ENCODE measurements at regions not wholly inside any gene's neighbourhood (a gene's known extent, or its start where the extent isn't known, plus 50 kb on each side); places are given as distances from the start of the nearest gene placed in this dataset.

GRCh38 chr5:74420947-74421346 is 219.6 kb downstream of the ENC1 start:
- Histone ChIP-seq H3K4me3 (ENCODE audit: low read length) (no peak overlapping the region), H3K27me3 (ENCODE audit: insufficient read depth, low read length) (no peaks in the 10 kb centered on the region), H3K4me1 (ENCODE audit: insufficient read depth, low read length) (peaks cover 14% of the 10 kb centered on the region), H3K9me3 (ENCODE audit: low read depth, low read length) (no peaks in the 10 kb centered on the region)

GRCh38 chr5:74420220-74420619 is 220.3 kb downstream of the ENC1 start:
- H3K27me3 ChIP-seq (ENCODE audit: insufficient read depth, low read length), result no peaks in the 10 kb centered on the region
- no peak overlapping the region for H3K4me3 ChIP-seq (ENCODE audit: low read length)
- no peaks in the 10 kb centered on the region for H3K9me3 ChIP-seq (ENCODE audit: low read depth, low read length)
- peaks cover 14% of the 10 kb centered on the region for H3K4me1 ChIP-seq (ENCODE audit: insufficient read depth, low read length)

- peaks cover 14% of the 10 kb centered on the region for H3K4me1 ChIP-seq (ENCODE audit: insufficient read depth, low read length)
- H3K9me3 ChIP-seq (ENCODE audit: low read depth, low read length), result no peaks in the 10 kb centered on the region
- no peaks in the 10 kb centered on the region for H3K27me3 ChIP-seq (ENCODE audit: insufficient read depth, low read length)
- no peak overlapping the region for H3K4me3 ChIP-seq (ENCODE audit: low read length)
These were observed 221.1 kb downstream of the ENC1 start for GRCh38 chr5:74419468-74419867.

- Histone ChIP-seq H3K27me3 (ENCODE audit: insufficient read depth, low read length) (no peaks in the 10 kb centered on the region), H3K4me1 (ENCODE audit: insufficient read depth, low read length) (peaks cover 14% of the 10 kb centered on the region), H3K4me3 (ENCODE audit: low read length) (no peak overlapping the region), H3K9me3 (ENCODE audit: low read depth, low read length) (no peaks in the 10 kb centered on the region)
These were observed 221.8 kb downstream of the ENC1 start for GRCh38 chr5:74418709-74419108.

- Histone ChIP-seq H3K4me1 (ENCODE audit: insufficient read depth, low read length) (peaks cover 14% of the 10 kb centered on the region), H3K9me3 (ENCODE audit: low read depth, low read length) (no peaks in the 10 kb centered on the region), H3K4me3 (ENCODE audit: low read length) (no peak overlapping the region), H3K27me3 (ENCODE audit: insufficient read depth, low read length) (no peaks in the 10 kb centered on the region)
These were observed 222.3 kb downstream of the ENC1 start for GRCh38 chr5:74418261-74418660.

GRCh38 chr5:74415695-74416102 is 224.8 kb downstream of the ENC1 start:
- H3K27me3 ChIP-seq (ENCODE audit: insufficient read depth, low read length), result no peaks in the 10 kb centered on the region
- no peak overlapping the region for H3K4me3 ChIP-seq (ENCODE audit: low read length)
- peaks cover under 1% of the 10 kb centered on the region for H3K4me1 ChIP-seq (ENCODE audit: insufficient read depth, low read length)
- H3K9me3 ChIP-seq (ENCODE audit: low read depth, low read length), result no peaks in the 10 kb centered on the region

GRCh38 chr5:74414228-74414627 is 226.3 kb downstream of the ENC1 start:
- Histone ChIP-seq H3K4me3 (ENCODE audit: low read length) (no peak overlapping the region), H3K4me1 (ENCODE audit: insufficient read depth, low read length) (no peaks in the 10 kb centered on the region), H3K27me3 (ENCODE audit: insufficient read depth, low read length) (no peaks in the 10 kb centered on the region), H3K9me3 (ENCODE audit: low read depth, low read length) (no peaks in the 10 kb centered on the region)

GRCh38 chr5:74413403-74414048 is 227.0 kb downstream of the ENC1 start:
- Histone ChIP-seq H3K9me3 (ENCODE audit: low read depth, low read length) (no peaks in the 10 kb centered on the region), H3K4me1 (ENCODE audit: insufficient read depth, low read length) (no peaks in the 10 kb centered on the region), H3K27me3 (ENCODE audit: insufficient read depth, low read length) (no peaks in the 10 kb centered on the region), H3K4me3 (ENCODE audit: low read length) (no peak overlapping the region)

- no peak overlapping the region for H3K4me3 ChIP-seq (ENCODE audit: low read length)
- no peaks in the 10 kb centered on the region for H3K9me3 ChIP-seq (ENCODE audit: low read depth, low read length)
- no peaks in the 10 kb centered on the region for H3K4me1 ChIP-seq (ENCODE audit: insufficient read depth, low read length)
- H3K27me3 ChIP-seq (ENCODE audit: insufficient read depth, low read length), result no peaks in the 10 kb centered on the region
These were observed 228.5 kb downstream of the ENC1 start for GRCh38 chr5:74412066-74412465.

- Histone ChIP-seq H3K4me3 (ENCODE audit: low read length) (no peak overlapping the region), H3K9me3 (ENCODE audit: low read depth, low read length) (no peaks in the 10 kb centered on the region), H3K27me3 (ENCODE audit: insufficient read depth, low read length) (no peaks in the 10 kb centered on the region), H3K4me1 (ENCODE audit: insufficient read depth, low read length) (no peaks in the 10 kb centered on the region)
These were observed 230.8 kb downstream of the ENC1 start for GRCh38 chr5:74409712-74410111.

- no peaks in the 10 kb centered on the region for H3K4me1 ChIP-seq (ENCODE audit: insufficient read depth, low read length)
- no peak overlapping the region for H3K4me3 ChIP-seq (ENCODE audit: low read length)
- no peaks in the 10 kb centered on the region for H3K27me3 ChIP-seq (ENCODE audit: insufficient read depth, low read length)
- H3K9me3 ChIP-seq (ENCODE audit: low read depth, low read length), result no peaks in the 10 kb centered on the region
These were observed 231.3 kb downstream of the ENC1 start for GRCh38 chr5:74409166-74409706.

GRCh38 chr5:74408150-74409043 is 232.1 kb downstream of the ENC1 start:
- Histone ChIP-seq H3K4me3 (ENCODE audit: low read length) (no peak overlapping the region), H3K27me3 (ENCODE audit: insufficient read depth, low read length) (no peaks in the 10 kb centered on the region), H3K4me1 (ENCODE audit: insufficient read depth, low read length) (no peaks in the 10 kb centered on the region), H3K9me3 (ENCODE audit: low read depth, low read length) (no peaks in the 10 kb centered on the region)

- no peaks in the 10 kb centered on the region for H3K9me3 ChIP-seq (ENCODE audit: low read depth, low read length)
- H3K4me1 ChIP-seq (ENCODE audit: insufficient read depth, low read length), result no peaks in the 10 kb centered on the region
- no peak overlapping the region for H3K4me3 ChIP-seq (ENCODE audit: low read length)
- H3K27me3 ChIP-seq (ENCODE audit: insufficient read depth, low read length), result no peaks in the 10 kb centered on the region
These were observed 232.8 kb downstream of the ENC1 start for GRCh38 chr5:74407701-74408100.

GRCh38 chr5:74406844-74407243 is 233.7 kb downstream of the ENC1 start:
- Histone ChIP-seq H3K27me3 (ENCODE audit: insufficient read depth, low read length) (no peaks in the 10 kb centered on the region), H3K4me3 (ENCODE audit: low read length) (no peak overlapping the region), H3K4me1 (ENCODE audit: insufficient read depth, low read length) (no peaks in the 10 kb centered on the region), H3K9me3 (ENCODE audit: low read depth, low read length) (no peaks in the 10 kb centered on the region)

GRCh38 chr5:74405593-74405992 is 234.9 kb downstream of the ENC1 start:
- no peaks in the 10 kb centered on the region for H3K27me3 ChIP-seq (ENCODE audit: insufficient read depth, low read length)
- no peaks in the 10 kb centered on the region for H3K4me1 ChIP-seq (ENCODE audit: insufficient read depth, low read length)
- H3K9me3 ChIP-seq (ENCODE audit: low read depth, low read length), result no peaks in the 10 kb centered on the region
- H3K4me3 ChIP-seq (ENCODE audit: low read length), result no peak overlapping the region
